ENCODE measurements at regions not wholly inside any gene's neighbourhood (a gene's known extent, or its start where the extent isn't known, plus 50 kb on each side); places are given as distances from the start of the nearest gene placed in this dataset.
"Not testable (repeated sequence)": the region's sequence is repeated elsewhere in the genome, so short reads cannot be mapped to it uniquely, and the experiment has no call there.

- Mint-ChIP-seq H3K27ac (no peak overlapping the region), H3K36me3 (ENCODE audit: low read depth) (no peaks in the 10 kb centered on the region), H3K4me1 (ENCODE audit: low read depth) (no peaks in the 10 kb centered on the region), H3K4me3 (no peak overlapping the region), H3K27me3 (no peaks in the 10 kb centered on the region), H3K9me3 (peaks cover 10% of the 10 kb centered on the region)
- intact Hi-C loops (cut with micrococcal nuclease): no loop called here
These were observed 241.4 kb upstream of the DGKB start for GRCh38 chr7:15143936-15144335.

- no peaks in the 10 kb centered on the region for H3K4me1 Mint-ChIP-seq (ENCODE audit: low read depth)
- H3K4me3 Mint-ChIP-seq: no peak overlapping the region
- no peaks in the 10 kb centered on the region for H3K27me3 Mint-ChIP-seq
- no peaks in the 10 kb centered on the region for H3K36me3 Mint-ChIP-seq (ENCODE audit: low read depth)
- no peak overlapping the region for H3K27ac Mint-ChIP-seq
- intact Hi-C loops (cut with micrococcal nuclease): no loop called here
- H3K9me3 Mint-ChIP-seq: peaks cover 4% of the 10 kb centered on the region
These were observed 240.6 kb upstream of the DGKB start for GRCh38 chr7:15143121-15143520.

GRCh38 chr7:15140431-15140830 lies 237.9 kb upstream of the DGKB start:
- peaks cover 15% of the 10 kb centered on the region for H3K9me3 Mint-ChIP-seq
- H3K27ac Mint-ChIP-seq: no peak overlapping the region
- no peak overlapping the region for H3K4me3 Mint-ChIP-seq
- no peaks in the 10 kb centered on the region for H3K27me3 Mint-ChIP-seq
- H3K36me3 Mint-ChIP-seq (ENCODE audit: low read depth): no peaks in the 10 kb centered on the region
- intact Hi-C loops (cut with micrococcal nuclease): no loop called here
- H3K4me1 Mint-ChIP-seq (ENCODE audit: low read depth): no peaks in the 10 kb centered on the region

- Mint-ChIP-seq H3K4me1 (ENCODE audit: low read depth) (no peaks in the 10 kb centered on the region), H3K27ac (no peak overlapping the region), H3K27me3 (no peaks in the 10 kb centered on the region), H3K4me3 (no peak overlapping the region), H3K36me3 (ENCODE audit: low read depth) (no peaks in the 10 kb centered on the region), H3K9me3 (no peaks in the 10 kb centered on the region)
- intact Hi-C loops (cut with micrococcal nuclease): no loop called here
These were observed 229.1 kb upstream of the DGKB start for GRCh38 chr7:15131661-15132060.

- H3K9me3 Mint-ChIP-seq: no peaks in the 10 kb centered on the region
These were observed 228.4 kb upstream of the DGKB start for GRCh38 chr7:15130666-15131541.

GRCh38 chr7:15128716-15129115 lies 226.2 kb upstream of the DGKB start:
- H3K27ac Mint-ChIP-seq: no peak overlapping the region
- H3K36me3 Mint-ChIP-seq (ENCODE audit: low read depth): no peaks in the 10 kb centered on the region
- H3K27me3 Mint-ChIP-seq: no peaks in the 10 kb centered on the region
- H3K4me3 Mint-ChIP-seq: no peak overlapping the region
- no peaks in the 10 kb centered on the region for H3K4me1 Mint-ChIP-seq (ENCODE audit: low read depth)
- no peaks in the 10 kb centered on the region for H3K9me3 Mint-ChIP-seq
- intact Hi-C loops (cut with micrococcal nuclease): no loop called here

More at GRCh38 chr7:15130666-15131541, 228.4 kb upstream of the DGKB start:
- H3K27ac Mint-ChIP-seq: no peak overlapping the region
- H3K4me1 Mint-ChIP-seq (ENCODE audit: low read depth): no peaks in the 10 kb centered on the region
- intact Hi-C loops (cut with micrococcal nuclease): no loop called here
- no peak overlapping the region for H3K4me3 Mint-ChIP-seq
- no peaks in the 10 kb centered on the region for H3K27me3 Mint-ChIP-seq
- no peaks in the 10 kb centered on the region for H3K36me3 Mint-ChIP-seq (ENCODE audit: low read depth)

- H3K4me1 Mint-ChIP-seq (ENCODE audit: low read depth); intact Hi-C loops (cut with micrococcal nuclease); H3K4me3 Mint-ChIP-seq; H3K36me3 Mint-ChIP-seq (ENCODE audit: low read depth); H3K27me3 Mint-ChIP-seq; H3K27ac Mint-ChIP-seq: not testable (repeated sequence)
- H3K9me3 Mint-ChIP-seq: peaks cover 16% of the 10 kb centered on the region
These were observed 224.1 kb upstream of the DGKB start for GRCh38 chr7:15126653-15127052.

GRCh38 chr7:15123901-15124300 lies 221.3 kb upstream of the DGKB start:
- no peaks in the 10 kb centered on the region for H3K4me1 Mint-ChIP-seq (ENCODE audit: low read depth)
- H3K27me3 Mint-ChIP-seq: no peaks in the 10 kb centered on the region
- intact Hi-C loops (cut with micrococcal nuclease): no loop called here
- H3K36me3 Mint-ChIP-seq (ENCODE audit: low read depth): no peaks in the 10 kb centered on the region
- no peak overlapping the region for H3K27ac Mint-ChIP-seq
- peaks cover 44% of the 10 kb centered on the region for H3K9me3 Mint-ChIP-seq
- H3K4me3 Mint-ChIP-seq: no peak overlapping the region

GRCh38 chr7:15113752-15114151 lies 211.2 kb upstream of the DGKB start:
- no peak overlapping the region for H3K4me3 Mint-ChIP-seq
- no peaks in the 10 kb centered on the region for H3K4me1 Mint-ChIP-seq (ENCODE audit: low read depth)
- H3K36me3 Mint-ChIP-seq (ENCODE audit: low read depth): no peaks in the 10 kb centered on the region
- H3K27ac Mint-ChIP-seq: no peak overlapping the region
- H3K9me3 Mint-ChIP-seq: peaks cover 34% of the 10 kb centered on the region
- no peaks in the 10 kb centered on the region for H3K27me3 Mint-ChIP-seq
- intact Hi-C loops (cut with micrococcal nuclease): no loop called here

GRCh38 chr7:15105711-15106110 lies 203.2 kb upstream of the DGKB start:
- H3K27me3 Mint-ChIP-seq: no peaks in the 10 kb centered on the region
- peaks cover 43% of the 10 kb centered on the region for H3K9me3 Mint-ChIP-seq
- no peaks in the 10 kb centered on the region for H3K4me1 Mint-ChIP-seq (ENCODE audit: low read depth)
- H3K27ac Mint-ChIP-seq: no peak overlapping the region
- no peak overlapping the region for H3K4me3 Mint-ChIP-seq
- H3K36me3 Mint-ChIP-seq (ENCODE audit: low read depth): no peaks in the 10 kb centered on the region
- intact Hi-C loops (cut with micrococcal nuclease): no loop called here

- H3K4me1 Mint-ChIP-seq (ENCODE audit: low read depth): no peaks in the 10 kb centered on the region
- no peaks in the 10 kb centered on the region for H3K36me3 Mint-ChIP-seq (ENCODE audit: low read depth)
- no peaks in the 10 kb centered on the region for H3K27me3 Mint-ChIP-seq
- intact Hi-C loops (cut with micrococcal nuclease): no loop called here
- no peak overlapping the region for H3K4me3 Mint-ChIP-seq
- H3K9me3 Mint-ChIP-seq: peaks cover 36% of the 10 kb centered on the region
- no peak overlapping the region for H3K27ac Mint-ChIP-seq
These were observed 202.0 kb upstream of the DGKB start for GRCh38 chr7:15104411-15105092.

- Mint-ChIP-seq H3K36me3 (ENCODE audit: low read depth) (no peaks in the 10 kb centered on the region), H3K4me1 (ENCODE audit: low read depth) (no peaks in the 10 kb centered on the region), H3K27me3 (no peaks in the 10 kb centered on the region), H3K9me3 (peaks cover 9% of the 10 kb centered on the region), H3K4me3 (no peak overlapping the region), H3K27ac (no peak overlapping the region)
- intact Hi-C loops (cut with micrococcal nuclease): no loop called here
These were observed 196.5 kb upstream of the DGKB start for GRCh38 chr7:15099074-15099473.

GRCh38 chr7:15096853-15097252 lies 194.3 kb upstream of the DGKB start:
- no peaks in the 10 kb centered on the region for H3K27me3 Mint-ChIP-seq
- no peak overlapping the region for H3K27ac Mint-ChIP-seq
- no peak overlapping the region for H3K4me3 Mint-ChIP-seq
- no peaks in the 10 kb centered on the region for H3K36me3 Mint-ChIP-seq (ENCODE audit: low read depth)
- peaks cover 9% of the 10 kb centered on the region for H3K9me3 Mint-ChIP-seq
- intact Hi-C loops (cut with micrococcal nuclease): no loop called here
- no peaks in the 10 kb centered on the region for H3K4me1 Mint-ChIP-seq (ENCODE audit: low read depth)

GRCh38 chr7:15094989-15095388 lies 192.4 kb upstream of the DGKB start:
- no peak overlapping the region for H3K27ac Mint-ChIP-seq
- no peaks in the 10 kb centered on the region for H3K36me3 Mint-ChIP-seq (ENCODE audit: low read depth)
- no peaks in the 10 kb centered on the region for H3K4me1 Mint-ChIP-seq (ENCODE audit: low read depth)
- no peaks in the 10 kb centered on the region for H3K27me3 Mint-ChIP-seq
- H3K9me3 Mint-ChIP-seq: peaks cover 10% of the 10 kb centered on the region
- intact Hi-C loops (cut with micrococcal nuclease): no loop called here
- no peak overlapping the region for H3K4me3 Mint-ChIP-seq

All from dendritic cell treated with granulocyte-macrophage colony-stimulating factor and Interleukin-4, amounts not matched to agents 40 ng/mL and 50 ng/mL, for 4 days (primary cell).